ENCODE measurements at regions not wholly inside any gene's neighbourhood (a gene's known extent, or its start where the extent isn't known, plus 50 kb on each side); places are given as distances from the start of the nearest gene placed in this dataset.

- no peak for DNase-seq (ENCODE audit: low read depth in 2 of 2, low spot score in 1 of 2)
Measured at GRCh38 chr2:7906431-7906830, 775.4 kb upstream of the ID2 start.

DNA sequence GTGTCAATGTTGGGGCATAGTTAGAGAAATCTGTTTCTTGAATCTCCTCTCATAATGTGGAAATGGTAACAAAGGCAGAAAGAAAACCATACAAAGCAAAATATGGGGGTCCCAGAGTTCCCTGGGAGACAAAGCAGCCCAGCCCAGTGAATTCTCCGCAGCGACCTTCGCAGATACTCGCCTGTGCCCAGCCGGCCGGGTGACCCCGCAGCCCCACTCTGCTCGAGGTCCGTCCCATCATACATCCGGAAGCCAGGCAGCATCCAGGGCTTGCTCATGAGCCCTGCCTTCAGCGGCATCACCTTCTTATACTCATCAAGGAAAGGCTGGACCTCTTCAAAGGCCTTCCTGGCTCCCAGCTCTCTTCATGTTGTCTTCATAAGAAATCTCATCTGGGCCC, 774.8 kb upstream of the ID2 start:
- DNase-seq (ENCODE audit: low read depth in 2 of 2, low spot score in 1 of 2) = no peak

DNA sequence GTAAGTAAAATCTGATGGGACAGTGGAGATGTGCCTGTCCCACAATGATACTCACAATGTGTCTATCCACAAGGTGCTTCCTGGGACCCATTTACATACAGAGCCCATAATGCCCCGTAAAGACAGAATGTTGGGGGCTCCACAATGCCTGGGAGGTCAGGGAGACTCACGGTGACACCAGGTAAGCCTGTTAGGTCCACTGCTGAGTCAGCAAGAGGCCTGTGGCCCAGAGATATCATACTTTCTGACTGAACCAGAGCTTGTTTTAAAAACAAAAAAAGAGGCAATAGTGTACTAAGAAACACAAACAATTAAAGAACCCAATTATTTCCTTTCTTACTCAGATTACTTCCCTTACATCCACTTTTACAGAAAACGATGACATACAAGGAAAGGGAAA, 771.1 kb upstream of the ID2 start:
- no peak for DNase-seq (ENCODE audit: low read depth in 2 of 2, low spot score in 1 of 2)

GRCh38 chr2:7911196-7911595, 770.7 kb upstream of the ID2 start:
- DNase-seq (ENCODE audit: low read depth in 2 of 2, low spot score in 1 of 2) = no peak

DNA sequence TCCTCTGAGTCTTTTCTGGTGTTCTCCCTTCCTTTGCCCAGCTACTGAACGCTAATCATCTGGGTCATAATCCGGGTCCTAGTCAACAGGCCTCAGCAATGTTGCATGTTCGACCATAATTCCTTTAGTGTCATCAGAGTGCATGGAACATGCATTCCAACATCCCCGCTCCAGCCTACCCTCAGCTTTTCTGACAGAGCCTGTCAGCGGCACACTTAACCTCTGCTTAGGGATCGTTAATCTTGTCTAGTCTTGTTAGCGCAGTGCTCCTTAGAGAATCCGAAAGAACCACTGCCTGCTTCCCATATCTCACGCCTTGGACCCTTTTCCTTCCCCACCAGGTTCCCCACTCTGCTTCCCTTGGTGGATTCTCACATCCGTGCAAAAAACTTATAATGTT, 767.9 kb upstream of the ID2 start:
- DNase-seq (ENCODE audit: low read depth in 2 of 2, low spot score in 1 of 2) = no peak

DNA sequence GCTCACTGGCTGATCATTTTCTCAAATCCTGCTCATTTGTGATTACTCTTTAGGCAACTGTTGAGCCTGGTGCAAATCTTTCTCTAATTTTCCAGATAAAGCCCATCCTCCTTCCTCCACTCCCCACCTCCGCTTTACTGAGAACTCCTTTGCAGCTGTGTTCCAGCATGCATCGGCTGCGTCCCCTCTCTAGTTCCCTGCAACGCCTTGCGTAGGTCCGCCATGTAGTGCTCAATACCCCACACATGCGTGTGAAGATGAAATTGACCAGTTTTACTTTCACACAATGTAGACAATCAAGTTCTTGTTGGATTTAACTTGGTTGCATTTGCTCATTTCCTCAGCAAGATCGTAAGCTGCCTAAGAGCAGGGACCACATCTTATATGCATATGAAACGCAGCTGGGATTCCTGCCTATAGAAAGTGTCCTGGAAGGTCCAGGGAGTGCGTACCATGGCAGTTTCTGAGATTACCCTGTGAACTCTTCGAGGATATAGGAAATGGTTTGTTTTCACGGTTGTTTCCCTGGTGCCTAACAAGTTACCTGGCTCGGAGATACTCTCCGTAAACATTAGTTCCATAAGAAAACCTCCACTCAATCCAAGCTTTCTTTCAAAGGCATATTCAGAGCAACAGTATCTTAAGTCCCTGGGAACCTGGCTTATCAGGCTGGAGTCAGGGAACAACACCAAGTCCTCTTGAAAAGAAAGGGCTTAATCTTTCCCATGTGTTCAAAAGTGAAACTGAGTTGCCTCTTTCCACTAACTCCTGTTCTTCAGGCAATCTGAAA, 766.4 kb upstream of the ID2 start:
- no peak for DNase-seq (ENCODE audit: low read depth in 2 of 2, low spot score in 1 of 2)

- DNase-seq (ENCODE audit: low read depth in 2 of 2, low spot score in 1 of 2) = no peak
Measured at GRCh38 chr2:7916670-7917069, 765.2 kb upstream of the ID2 start.

- DNase-seq (ENCODE audit: low read depth in 2 of 2, low spot score in 1 of 2) = no peak
Measured at GRCh38 chr2:7919510-7919909, 762.3 kb upstream of the ID2 start.

- DNase-seq (ENCODE audit: low read depth in 2 of 2, low spot score in 1 of 2) = no peak
Measured at GRCh38 chr2:7924023-7924762, 757.7 kb upstream of the ID2 start.

DNA sequence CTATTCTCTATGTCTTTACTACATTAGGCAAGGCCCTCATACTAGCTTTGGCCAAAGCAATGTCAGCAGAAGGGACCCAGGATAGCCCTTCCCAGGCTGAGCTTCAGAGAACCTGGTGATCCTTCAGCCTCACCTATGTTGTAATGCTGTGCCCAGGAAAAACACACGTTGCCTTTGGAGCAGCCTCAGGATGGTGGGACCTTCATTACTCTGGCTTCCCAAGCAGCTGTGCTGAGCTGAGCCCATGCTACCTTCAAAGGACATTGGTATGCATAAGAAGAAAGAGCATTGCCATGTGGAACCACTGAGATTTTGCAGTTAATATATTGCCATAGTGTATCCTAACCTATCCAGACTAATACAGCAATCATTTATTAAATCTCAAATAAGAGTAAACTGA, 756.4 kb upstream of the ID2 start:
- DNase-seq (ENCODE audit: low read depth in 2 of 2, low spot score in 1 of 2) = no peak

DNA sequence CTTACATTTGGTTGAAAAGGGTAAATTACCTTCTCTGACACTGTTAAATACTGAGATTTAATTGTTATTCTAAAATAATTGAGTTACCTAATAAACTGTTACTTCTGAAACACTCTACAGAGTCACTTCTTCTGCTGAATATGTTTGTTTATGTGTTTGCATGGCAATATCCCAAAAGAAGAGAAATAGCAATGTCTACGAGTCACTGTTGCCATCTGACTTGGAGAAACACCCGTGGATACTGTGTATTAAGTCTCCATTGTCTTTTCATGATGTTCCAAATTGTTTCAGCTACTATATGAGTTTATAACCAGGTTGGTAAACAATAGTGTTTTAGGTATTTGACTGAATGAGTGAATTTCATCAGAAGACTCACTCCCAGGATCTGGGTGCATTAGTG, 754.2 kb upstream of the ID2 start:
- no peak for DNase-seq (ENCODE audit: low read depth in 2 of 2, low spot score in 1 of 2)

DNA sequence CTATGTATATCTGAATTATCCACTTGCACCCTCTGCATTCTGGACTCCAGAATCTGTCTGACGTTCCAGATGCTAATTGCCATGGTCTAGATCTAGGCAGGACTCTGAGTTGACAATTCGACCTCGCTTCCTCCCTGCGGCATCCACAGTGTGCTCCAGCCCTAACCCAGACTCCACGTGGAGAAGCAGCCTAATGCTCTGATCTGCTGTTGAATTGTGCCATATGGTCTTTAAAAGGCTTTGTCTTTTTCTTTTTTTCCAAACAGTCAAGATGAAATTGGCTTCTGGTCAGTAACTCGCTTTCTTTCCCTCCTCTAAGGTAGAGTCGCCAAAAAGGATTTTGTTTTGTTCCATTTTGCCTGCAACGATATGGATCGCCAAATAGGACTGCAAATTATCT, 752.6 kb upstream of the ID2 start:
- no peak for DNase-seq (ENCODE audit: low read depth in 2 of 2, low spot score in 1 of 2)

- no peak for DNase-seq (ENCODE audit: low read depth in 2 of 2, low spot score in 1 of 2)
Measured at GRCh38 chr2:7930800-7931635, 750.8 kb upstream of the ID2 start.

- DNase-seq (ENCODE audit: low read depth in 2 of 2, low spot score in 1 of 2) = no peak
Measured at GRCh38 chr2:7931808-7932207, 750.0 kb upstream of the ID2 start.

GRCh38 chr2:7933672-7934071, 748.2 kb upstream of the ID2 start:
- DNase-seq (ENCODE audit: low read depth in 2 of 2, low spot score in 1 of 2) = no peak

DNA sequence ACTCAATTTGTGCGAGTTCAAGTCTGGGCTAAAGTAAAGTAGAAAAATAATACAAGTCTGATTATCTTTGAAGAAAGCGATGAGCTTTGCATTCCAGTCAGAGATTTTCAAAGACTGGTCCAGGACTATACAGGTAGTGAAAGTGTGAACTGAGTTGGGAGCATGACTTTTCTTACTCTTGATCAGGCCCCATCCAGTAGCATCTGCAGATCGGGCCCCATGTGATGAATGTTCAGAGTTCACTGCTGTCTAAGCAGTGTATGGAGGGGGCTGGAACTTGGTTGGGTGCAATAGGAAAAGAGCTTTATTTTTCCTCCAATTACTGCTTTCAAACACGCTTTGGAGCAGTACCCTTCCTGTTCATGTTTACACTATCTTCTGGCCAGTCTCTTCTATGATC, 747.4 kb upstream of the ID2 start:
- no peak for DNase-seq (ENCODE audit: low read depth in 2 of 2, low spot score in 1 of 2)

DNA sequence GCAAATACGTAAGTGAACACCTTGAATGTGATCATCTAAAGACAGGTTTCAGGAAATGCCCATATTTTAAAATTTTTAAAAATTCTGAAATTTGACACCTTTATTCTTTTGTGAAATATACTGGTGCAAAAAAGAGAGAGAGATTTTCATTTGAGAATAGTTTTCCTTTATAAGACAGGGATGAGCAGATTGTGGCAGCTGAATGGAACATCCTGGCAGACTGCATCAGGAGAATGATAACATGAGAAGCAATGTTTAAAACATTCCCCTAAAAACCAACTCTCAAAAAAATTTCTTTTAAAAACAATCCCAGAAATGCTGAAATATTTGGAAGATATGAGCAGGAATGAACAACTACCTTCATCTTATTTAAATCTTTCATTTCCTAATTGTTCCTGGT, 744.8 kb upstream of the ID2 start:
- no peak for DNase-seq (ENCODE audit: low read depth in 2 of 2, low spot score in 1 of 2)

DNA sequence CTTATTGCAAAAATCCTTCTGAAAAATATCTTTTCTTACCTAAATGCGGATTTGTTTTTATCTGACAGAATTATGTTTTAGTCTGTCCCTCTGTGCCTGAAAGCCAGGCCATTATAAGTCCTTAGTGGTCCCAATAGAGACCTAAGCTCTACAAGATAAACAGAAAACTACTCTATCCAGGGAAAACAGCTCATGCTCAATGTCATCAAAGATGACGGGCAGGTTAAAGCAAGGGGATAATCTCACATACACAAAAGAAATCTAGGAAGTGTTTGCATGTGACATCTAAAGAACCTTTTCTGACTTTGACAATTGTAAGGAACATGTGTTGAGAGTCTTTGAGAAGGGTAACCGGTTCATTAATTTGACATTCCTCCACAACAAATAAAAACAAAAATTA, 741.1 kb upstream of the ID2 start:
- no peak for DNase-seq (ENCODE audit: low read depth in 2 of 2, low spot score in 1 of 2)

DNA sequence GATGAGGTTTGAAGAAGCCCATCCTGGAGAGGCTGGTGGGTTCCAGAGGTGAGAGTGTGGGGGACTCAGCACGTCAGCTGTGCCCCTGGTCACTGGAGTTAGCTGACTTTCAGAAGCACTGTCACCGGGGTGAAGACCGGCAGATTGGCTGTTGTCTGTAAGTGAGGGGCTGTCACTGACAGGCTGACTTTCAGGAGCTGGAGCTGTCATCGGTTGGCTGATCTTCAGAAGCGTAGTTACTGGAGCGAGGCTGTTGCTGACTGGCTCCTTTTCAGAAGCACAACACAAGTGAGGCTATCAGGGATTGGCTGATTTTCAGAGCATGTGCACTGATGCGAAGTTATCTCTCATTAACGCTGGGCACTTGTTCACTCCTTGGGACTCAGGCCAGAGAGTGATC, 738.4 kb upstream of the ID2 start:
- no peak for DNase-seq (ENCODE audit: low read depth in 2 of 2, low spot score in 1 of 2)

GRCh38 chr2:7945026-7945425, 736.8 kb upstream of the ID2 start:
- DNase-seq (ENCODE audit: low read depth in 2 of 2, low spot score in 1 of 2) = no peak

- no peak for DNase-seq (ENCODE audit: low read depth in 2 of 2, low spot score in 1 of 2)
Measured at GRCh38 chr2:7950035-7950612, 731.7 kb upstream of the ID2 start.

- no peak for DNase-seq (ENCODE audit: low read depth in 2 of 2, low spot score in 1 of 2)
Measured at GRCh38 chr2:7951001-7951400, 730.9 kb upstream of the ID2 start.

Measured in stimulated activated CD8-positive, alpha-beta memory T cell treated with anti-CD3 and anti-CD28 coated beads, Interleukin-4, amount 100 ng/mL, for 4 hours (primary cell).